Right cardiac atrium (tissue), 5 donors: ENCODE measurements at regions not wholly inside any gene's neighbourhood (a gene's known extent, or its start where the extent isn't known, plus 50 kb on each side); places are given as distances from the start of the nearest gene placed in this dataset.
A peak's percentile ranks its signal among the peaks of the same experiment; 100 is the strongest.

Experiments used
- ATAC-seq, 2 donors: fragments of 200-7000 bp; cut with Tn5 transposase; one replicate each; pipeline versions ENCODE4 v1.8.0 to v1.9.1; 2020; ENCODE audit warnings: moderate library complexity in 2 of 2, mild to moderate bottlenecking in 1 of 2
- DNase-seq, 3 donors: peaks; one replicate each; pipeline ENCODE4 v3.0.0-alpha.2; 2020
- H3K27ac ChIP-seq: one replicate; pipeline ENCODE4 v1.5.1; 2013; ENCODE audit warnings: mild to moderate bottlenecking, low read length, control low read depth, moderate library complexity
- H3K27me3 ChIP-seq: one replicate; pipeline ENCODE4 v1.6.1; 2013; ENCODE audit not compliant: control insufficient read depth, insufficient read depth
- H3K4me1 ChIP-seq: one replicate; pipeline ENCODE4 v1.6.1; 2013; ENCODE audit warnings: low read length; ENCODE audit not compliant: control insufficient read depth, insufficient read depth
- H3K4me3 ChIP-seq: one replicate; pipeline ENCODE4 v1.5.1; 2013; ENCODE audit warnings: low read length, control low read depth
- H3K9me3 ChIP-seq: one replicate; pipeline ENCODE4 v1.6.1; 2013; ENCODE audit warnings: low read length; ENCODE audit not compliant: control insufficient read depth
- WGBS: extraction: QIAGEN DNeasy Blood & Tissue Kit; methylation state at CpG from one replicate; pipeline ENCODE4 v1.1.7; 2013; 5-methylcytosine and 5-hydroxymethylcytosine counted together
- intact Hi-C, 4 donors: fragments of 100-400 bp; cut with DNase I; formaldehyde crosslinking; loops; one replicate each; pipeline versions ENCODE4 v1.11.0 to v1.14.0; 2022 to 2023
- donor health status: healthy with polysubstance abuse.
- donor health status: DM: no; HTN: yes; CAD: no.
- donor health status: DM: no; HTN: no; CAD: no.
- donor health status: DM: no; HTN: yes; CAD: no; lungs with severe emphysema.
- donor health status: DM: yes; HTN: yes; CAD: no.

DNA sequence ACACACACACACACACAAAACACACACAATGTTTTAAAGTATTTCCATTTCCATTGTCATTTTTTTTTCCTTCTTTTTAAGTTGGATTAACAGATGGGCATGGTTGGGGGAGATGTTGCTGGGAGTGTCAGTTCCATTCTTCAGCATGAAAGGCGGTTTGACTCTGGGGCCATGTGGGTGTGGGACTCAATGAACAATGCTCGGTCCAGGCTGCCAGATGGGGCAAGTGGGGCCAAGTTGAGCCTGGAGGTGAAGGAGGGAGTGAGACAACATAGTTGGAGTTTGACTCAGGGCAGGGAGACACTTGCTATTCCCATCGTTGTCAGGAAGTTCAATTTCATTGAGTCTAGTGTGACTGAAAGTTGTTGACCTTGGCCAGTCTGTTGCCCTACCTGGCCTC lies 125.3 kb downstream of the TLE3 start:
- no peaks in the 10 kb centered on the region for H3K9me3 ChIP-seq
- H3K27ac ChIP-seq = no peak overlapping the region
- 75% methylated on average over 3 of the region's 3 CpGs for WGBS
- no peak overlapping the region for H3K4me3 ChIP-seq
- no peak for DNase-seq
- intact Hi-C loops = no loop called here
- no peaks in the 10 kb centered on the region for H3K4me1 ChIP-seq
- ATAC-seq = no peak
- H3K27me3 ChIP-seq = no peaks in the 10 kb centered on the region

DNA sequence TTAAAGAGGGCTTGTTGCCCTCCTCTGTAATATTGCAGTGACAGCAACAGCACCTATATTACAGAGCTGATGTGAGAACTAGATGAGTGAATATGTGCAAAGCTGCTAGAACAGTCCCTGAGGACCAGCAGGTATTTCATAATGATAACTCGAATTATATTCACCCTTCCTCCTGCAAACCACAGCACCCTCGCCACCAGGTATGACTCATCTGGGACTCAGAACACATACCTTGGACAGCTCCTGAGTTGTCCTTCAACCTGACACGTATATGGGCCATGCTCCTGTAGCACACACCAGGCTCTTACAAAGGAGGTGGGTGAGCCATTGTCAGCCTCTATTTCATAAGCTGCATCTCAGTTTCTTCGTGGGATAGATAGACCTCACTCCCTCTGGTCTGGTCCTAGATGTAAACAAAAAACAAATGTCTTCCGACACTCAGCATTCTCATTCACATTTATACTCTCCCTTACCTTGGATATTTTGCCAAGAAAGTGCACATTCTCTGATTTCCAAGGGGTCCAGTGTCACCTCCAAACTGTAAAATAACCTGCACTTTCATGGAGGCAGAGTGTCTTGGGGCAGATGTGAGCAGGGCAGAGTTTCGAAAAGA lies 124.5 kb downstream of the TLE3 start:
- intact Hi-C loops = no loop called here
- ATAC-seq = no peak

DNA sequence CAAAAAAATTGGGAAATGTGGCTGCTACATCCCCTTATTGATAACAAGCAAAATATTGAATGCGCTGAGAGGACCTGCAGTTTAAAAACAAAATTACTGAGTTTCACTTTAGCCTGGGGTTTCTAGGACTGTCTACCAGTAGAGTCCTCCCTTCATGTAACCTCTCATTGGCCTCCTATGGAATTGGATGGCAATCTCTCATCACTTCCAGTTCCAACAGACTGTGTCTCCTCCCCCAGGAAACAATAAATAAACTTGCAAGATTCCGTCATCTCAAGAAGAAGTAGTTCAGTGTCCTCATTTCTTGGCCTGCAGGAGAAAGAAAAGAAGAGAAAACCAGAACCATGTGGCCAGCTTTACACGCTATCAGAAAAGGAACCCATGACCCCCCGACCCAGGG lies 123.8 kb downstream of the TLE3 start:
- no peak for ATAC-seq
- DNase-seq = no peak
- Histone ChIP-seq H3K27ac (no peak overlapping the region), H3K4me1 (no peaks in the 10 kb centered on the region), H3K4me3 (no peak overlapping the region), H3K9me3 (no peaks in the 10 kb centered on the region), H3K27me3 (no peaks in the 10 kb centered on the region)
- WGBS = 54% methylated on average over 4 of the region's 4 CpGs
- intact Hi-C loops = no loop called here

More for the DNA sequence above, 124.5 kb downstream of the TLE3 start:
- Histone ChIP-seq H3K9me3 (no peaks in the 10 kb centered on the region), H3K4me3 (no peak overlapping the region), H3K27me3 (no peaks in the 10 kb centered on the region), H3K4me1 (no peaks in the 10 kb centered on the region), H3K27ac (no peak overlapping the region)
- 41% methylated on average over 6 of the region's 6 CpGs for WGBS
- no peak for DNase-seq

DNA sequence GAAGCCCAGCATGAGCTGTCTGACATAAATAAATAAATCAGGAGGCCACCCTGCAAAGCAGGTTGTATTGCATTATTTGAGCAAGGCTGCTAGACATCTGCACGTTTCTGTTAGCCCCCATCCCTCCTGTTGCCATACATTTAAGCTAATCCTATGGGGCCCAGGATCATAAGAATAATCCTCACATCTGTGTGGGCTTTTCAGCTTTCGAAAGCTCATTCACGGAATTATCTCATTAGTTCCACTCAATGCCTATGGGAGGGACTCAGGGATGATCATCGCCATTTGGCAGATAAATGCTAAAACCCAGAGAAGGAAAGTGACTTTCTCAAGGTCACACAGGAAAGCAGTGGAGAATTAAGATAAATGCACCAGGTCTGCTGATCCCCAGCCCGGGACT lies 123.4 kb downstream of the TLE3 start:
- no peak overlapping the region for H3K4me3 ChIP-seq
- WGBS = 54% methylated on average over 5 of the region's 5 CpGs
- H3K27me3 ChIP-seq = no peaks in the 10 kb centered on the region
- no peaks in the 10 kb centered on the region for H3K4me1 ChIP-seq
- ATAC-seq (no peak), DNase-seq (no peak)
- no peak overlapping the region for H3K27ac ChIP-seq
- intact Hi-C loops = no loop called here
- no peaks in the 10 kb centered on the region for H3K9me3 ChIP-seq

DNA sequence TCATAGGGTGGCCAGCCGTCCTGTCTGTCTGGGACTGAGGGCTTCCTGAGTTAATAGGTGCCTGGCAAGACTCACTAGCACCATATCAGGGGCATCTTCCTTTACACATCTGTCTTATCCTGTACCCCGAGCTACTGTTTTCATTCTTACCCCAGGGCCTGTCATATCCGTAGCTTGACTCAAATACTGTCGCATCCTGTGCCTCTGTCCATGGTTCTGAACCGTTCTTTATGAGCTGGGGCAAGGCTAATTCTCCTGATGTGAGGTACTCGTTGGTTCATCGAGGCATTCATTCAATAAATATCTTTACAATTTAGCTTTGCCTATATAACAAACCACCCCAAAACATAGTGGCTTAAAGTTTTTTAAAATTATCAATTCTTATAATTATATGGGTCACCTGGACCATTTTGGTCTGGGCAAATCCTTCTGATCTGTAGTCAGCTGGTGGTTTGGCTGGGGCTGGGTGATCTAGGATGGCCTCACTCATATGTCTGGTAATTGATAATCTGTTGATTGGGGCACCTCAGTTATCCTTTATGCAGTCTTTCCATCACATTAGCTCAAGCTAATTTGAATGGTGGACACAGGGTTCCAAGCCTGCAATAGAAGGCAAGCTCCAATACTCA lies 121.2 kb downstream of the TLE3 start:
- intact Hi-C loops = no loop called here
- DNase-seq (no peak), ATAC-seq (peak; percentile 34 to 48)

DNA sequence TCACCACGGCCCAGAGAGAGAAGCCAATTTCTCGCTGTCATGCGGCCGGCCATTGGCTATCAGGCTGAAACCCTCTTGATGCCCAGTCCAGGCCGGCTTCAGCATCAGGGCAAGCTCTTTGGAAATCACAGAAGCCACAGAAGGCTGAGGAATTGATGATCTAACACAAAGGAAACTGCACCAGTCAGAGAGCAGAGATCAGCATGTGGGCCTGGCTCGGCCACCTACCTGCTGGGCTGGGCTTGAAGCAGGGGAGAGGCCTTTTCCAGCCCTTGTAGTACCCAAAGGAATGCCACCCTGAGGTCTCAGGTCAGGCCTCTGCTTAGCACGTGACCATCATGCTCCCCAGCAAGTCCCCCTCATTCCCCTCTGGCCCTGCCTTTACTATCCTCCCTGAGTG lies 119.1 kb downstream of the TLE3 start:
- intact Hi-C loops = no loop called here
- WGBS = 77% methylated on average over 7 of the region's 7 CpGs
- Histone ChIP-seq H3K27me3 (no peaks in the 10 kb centered on the region), H3K4me1 (no peaks in the 10 kb centered on the region), H3K4me3 (no peak overlapping the region), H3K27ac (no peak overlapping the region), H3K9me3 (no peaks in the 10 kb centered on the region)
- DNase-seq = no peak
- no peak for ATAC-seq

More for the DNA sequence above, 121.2 kb downstream of the TLE3 start:
- Histone ChIP-seq H3K27ac (no peak overlapping the region), H3K4me1 (no peaks in the 10 kb centered on the region), H3K4me3 (no peak overlapping the region), H3K27me3 (no peaks in the 10 kb centered on the region), H3K9me3 (no peaks in the 10 kb centered on the region)
- 17% methylated on average over 7 of the region's 7 CpGs for WGBS

DNA sequence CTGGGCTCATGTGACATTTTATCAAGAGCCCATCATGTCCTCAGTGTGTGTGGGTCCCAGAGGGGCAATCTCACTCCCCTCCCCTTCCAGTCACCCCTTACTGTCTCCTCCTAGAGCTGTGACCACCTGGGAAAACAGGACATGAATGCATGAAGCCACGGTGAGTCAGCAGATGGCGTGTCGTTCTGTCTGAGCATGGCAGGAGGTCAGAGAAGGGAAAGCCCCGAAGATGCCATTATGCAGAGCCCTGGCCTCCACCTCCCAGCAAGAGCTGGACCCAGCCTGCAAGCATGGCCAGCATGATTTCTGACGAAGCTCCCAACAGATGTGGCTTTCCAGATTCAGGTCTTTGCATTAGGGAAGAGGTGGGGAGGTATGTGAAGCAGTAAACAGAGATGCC lies 118.5 kb downstream of the TLE3 start:
- no peaks in the 10 kb centered on the region for H3K27me3 ChIP-seq
- intact Hi-C loops = no loop called here
- H3K4me1 ChIP-seq = no peaks in the 10 kb centered on the region
- H3K4me3 ChIP-seq = no peak overlapping the region
- ATAC-seq (no peak), DNase-seq (no peak)
- no peak overlapping the region for H3K27ac ChIP-seq
- no peaks in the 10 kb centered on the region for H3K9me3 ChIP-seq
- WGBS = 17% methylated on average over 5 of the region's 5 CpGs

DNA sequence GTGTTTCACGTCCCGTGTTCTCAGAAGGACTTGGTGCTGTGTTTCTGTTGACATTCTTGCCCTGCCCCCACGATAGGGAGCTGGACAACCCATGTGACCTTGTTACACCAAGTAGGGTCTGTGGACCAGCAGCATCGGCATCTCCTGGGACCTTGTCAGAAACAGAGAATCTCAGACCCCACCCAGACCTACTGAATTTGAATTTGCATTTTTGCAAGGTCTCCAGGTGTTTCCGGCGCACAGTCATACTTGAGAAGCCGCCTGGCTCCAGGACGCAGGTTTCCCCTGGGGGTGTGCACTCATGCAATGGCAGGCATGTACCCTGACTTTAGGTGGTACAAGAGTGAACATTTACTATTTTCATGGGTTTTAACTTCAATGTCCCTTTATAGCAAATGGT lies 117.9 kb downstream of the TLE3 start:
- WGBS = 87% methylated on average over 8 of the region's 8 CpGs

DNA sequence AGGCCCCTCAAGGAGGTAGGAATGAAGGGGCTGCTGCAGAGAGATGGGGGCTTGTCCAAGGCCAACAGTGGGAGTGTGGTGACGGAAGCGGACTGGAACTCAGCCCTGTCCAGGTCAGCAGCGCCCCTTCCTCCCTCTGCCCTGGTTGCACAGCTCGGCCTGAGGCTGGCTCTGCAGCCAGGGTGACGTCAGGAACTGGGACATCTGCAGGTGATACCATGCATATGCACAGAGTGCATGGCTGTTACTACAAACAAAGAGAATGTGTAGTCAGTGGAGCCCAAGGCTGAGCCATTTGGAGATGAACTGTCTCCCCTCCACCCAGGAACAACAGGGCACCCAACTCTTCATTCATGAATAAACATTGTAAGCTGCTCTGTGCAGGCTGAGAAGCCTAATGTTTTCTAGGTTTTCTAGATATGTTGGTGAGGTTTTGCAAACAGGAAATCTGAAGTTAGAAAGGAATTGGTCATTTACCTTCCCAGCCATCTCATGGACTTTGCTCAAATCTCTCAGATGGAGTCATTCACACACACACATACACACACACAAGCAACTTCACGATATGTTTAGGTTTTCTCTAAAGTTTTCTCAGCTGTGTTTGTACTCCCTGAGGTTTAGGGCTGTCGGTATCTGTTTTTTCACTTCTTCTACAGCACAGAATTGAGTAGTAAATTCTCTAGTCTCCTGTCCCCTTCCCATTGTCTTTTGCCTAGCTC lies 117.2 kb downstream of the TLE3 start:
- no peaks in the 10 kb centered on the region for H3K9me3 ChIP-seq
- ATAC-seq = no peak
- no peaks in the 10 kb centered on the region for H3K4me1 ChIP-seq
- 71% methylated on average over 7 of the region's 7 CpGs for WGBS
- no peak for DNase-seq
- no peaks in the 10 kb centered on the region for H3K27me3 ChIP-seq
- intact Hi-C loops = no loop called here
- H3K4me3 ChIP-seq = no peak overlapping the region
- no peak overlapping the region for H3K27ac ChIP-seq

More for the DNA sequence above, 117.9 kb downstream of the TLE3 start:
- Histone ChIP-seq H3K4me3 (no peak overlapping the region), H3K27me3 (no peaks in the 10 kb centered on the region), H3K9me3 (no peaks in the 10 kb centered on the region), H3K4me1 (no peaks in the 10 kb centered on the region), H3K27ac (no peak overlapping the region)
- no peak for DNase-seq
- intact Hi-C loops = no loop called here
- ATAC-seq = no peak

DNA sequence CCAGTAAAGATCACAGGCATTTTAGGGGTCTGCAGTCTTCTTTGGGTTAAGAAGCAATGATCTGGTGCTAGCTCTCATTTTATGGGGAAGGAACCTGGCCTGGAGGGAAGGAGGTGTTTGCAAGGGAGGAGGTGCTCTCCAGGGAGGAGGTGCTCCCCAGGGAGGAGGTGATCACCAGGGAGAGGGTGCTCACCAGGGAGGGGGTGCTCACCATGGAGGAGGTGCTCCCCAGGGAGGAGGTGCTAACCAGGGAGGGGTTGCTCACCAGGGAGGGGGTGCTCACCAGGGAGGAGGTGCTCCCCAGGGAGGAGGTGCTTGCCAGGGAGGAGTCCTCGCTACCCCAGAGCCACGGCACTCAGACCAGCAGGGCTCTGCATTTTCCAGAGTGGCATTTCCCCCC lies 115.7 kb downstream of the TLE3 start:
- DNase-seq = no peak
- ATAC-seq = no peak
- no peaks in the 10 kb centered on the region for H3K27me3 ChIP-seq
- no peak overlapping the region for H3K4me3 ChIP-seq
- no peaks in the 10 kb centered on the region for H3K4me1 ChIP-seq
- intact Hi-C loops = no loop called here
- no peaks in the 10 kb centered on the region for H3K9me3 ChIP-seq
- 68% methylated on average over 2 of the region's 2 CpGs for WGBS
- no peak overlapping the region for H3K27ac ChIP-seq

DNA sequence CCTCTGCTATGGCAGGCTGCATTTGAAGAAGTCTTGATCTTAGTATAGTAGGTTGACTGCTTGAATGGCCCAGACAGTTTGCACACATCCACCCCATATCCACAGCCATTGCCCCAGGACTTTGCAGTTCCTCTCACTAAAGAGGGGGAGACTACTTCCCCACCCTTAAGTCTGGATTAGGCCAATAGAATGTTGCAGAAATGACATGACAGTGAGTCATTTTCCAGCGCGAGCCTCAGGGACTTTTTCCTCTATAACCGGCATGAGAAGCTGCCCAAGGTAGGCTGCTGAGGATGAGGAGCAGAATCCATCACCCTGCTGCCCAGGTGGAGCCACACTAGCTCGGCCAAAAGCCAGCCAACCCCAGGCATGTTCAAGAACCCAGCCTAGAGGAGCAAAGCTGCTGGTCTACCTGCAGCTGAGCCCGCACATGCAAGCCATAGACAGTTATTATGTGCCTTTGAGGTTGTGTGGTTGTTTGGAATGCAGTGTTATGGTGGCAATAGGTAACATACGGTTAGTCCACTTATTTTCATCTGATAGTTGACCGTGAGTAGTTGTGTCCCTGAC lies 113.9 kb downstream of the TLE3 start:
- no peak overlapping the region for H3K4me3 ChIP-seq
- ATAC-seq = no peak
- no peak for DNase-seq
- no peaks in the 10 kb centered on the region for H3K9me3 ChIP-seq
- no peaks in the 10 kb centered on the region for H3K4me1 ChIP-seq
- no peaks in the 10 kb centered on the region for H3K27me3 ChIP-seq
- WGBS = 82% methylated on average over 7 of the region's 7 CpGs
- no peak overlapping the region for H3K27ac ChIP-seq
- intact Hi-C loops = no loop called here
